Dedifferentiated amniotic fluid mesenchymal stem cell (primary cell): ENCODE measurements at regions not wholly inside any gene's neighbourhood (a gene's known extent, or its start where the extent isn't known, plus 50 kb on each side); places are given as distances from the start of the nearest gene placed in this dataset.

Experiments
- DNase-seq: peaks from one replicate; pipeline ENCODE4 v3.0.0-alpha.2; 2016; ENCODE audit errors: extremely low spot score

DNA sequence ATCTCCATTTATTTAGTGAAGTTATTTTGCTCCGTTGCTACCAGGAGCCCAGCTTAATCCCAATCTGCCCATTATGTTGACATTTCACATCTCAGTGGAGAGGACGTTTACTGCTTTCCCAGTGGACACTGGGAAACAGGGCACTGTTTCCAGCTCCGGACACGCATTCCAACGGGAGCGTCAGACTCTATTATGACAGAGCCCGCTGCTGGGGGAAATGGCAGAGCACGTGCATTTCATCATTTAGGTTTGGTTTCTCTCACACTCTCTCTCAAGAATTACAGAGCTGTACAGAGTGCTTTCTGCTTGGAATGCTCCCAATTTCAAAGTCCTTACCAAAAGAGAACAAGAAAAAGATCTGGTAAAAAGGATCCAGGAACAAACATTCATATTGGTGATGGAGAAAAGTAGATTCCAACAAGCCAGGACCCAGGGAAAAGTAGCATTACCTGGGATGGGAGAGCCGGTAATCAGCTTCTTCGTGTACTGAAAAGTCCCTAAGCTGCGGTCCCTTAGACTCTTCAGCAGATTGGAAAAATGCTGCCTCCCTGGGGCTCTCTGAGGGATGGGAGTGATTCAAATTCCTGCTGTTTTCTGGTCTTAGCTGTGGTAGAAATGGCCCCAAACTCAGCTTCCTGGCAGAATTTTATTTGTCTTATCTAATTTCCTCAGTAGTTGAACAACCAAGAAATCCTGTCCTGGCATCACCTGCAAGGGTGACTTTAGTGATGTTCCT is 136.0 kb upstream of the THBS1 start:
- DNase-seq = no peak

DNA sequence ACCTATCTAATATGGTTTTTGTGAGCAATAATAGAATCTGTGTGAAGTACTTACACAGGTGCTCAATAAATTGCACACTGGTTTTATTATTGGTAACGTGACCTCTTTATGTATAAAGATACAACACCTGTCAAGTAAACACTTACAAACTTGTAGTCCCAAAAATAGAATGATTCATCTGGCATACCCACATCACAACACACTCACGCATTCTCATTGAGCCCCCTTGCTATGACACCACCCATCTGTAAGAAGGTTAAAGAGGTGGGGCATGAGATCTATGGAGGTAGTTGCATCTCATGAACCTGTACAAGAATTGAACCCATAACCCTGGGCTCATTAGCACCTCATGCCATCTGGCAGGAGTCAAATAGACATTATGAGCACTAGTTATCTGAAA is 134.9 kb upstream of the THBS1 start:
- no peak for DNase-seq

DNA sequence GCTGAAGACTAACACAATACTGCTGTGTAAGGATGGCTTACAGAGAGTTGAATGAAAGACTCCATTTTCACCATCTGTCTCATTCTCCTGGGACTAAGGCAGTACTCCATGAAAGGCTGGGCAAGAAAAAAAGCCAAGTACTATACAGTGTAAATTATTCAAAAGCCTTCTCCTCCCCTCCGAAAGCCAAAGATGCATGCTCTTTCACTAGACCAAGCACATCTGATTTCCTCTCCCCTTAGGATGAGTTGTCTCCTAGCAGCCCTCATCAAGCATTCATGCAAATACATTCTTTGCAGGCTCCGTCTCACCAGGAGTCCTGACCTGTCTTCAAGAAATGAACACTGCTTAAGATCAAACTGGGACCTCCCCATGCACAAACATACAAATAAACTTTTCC is 133.5 kb upstream of the THBS1 start:
- no peak for DNase-seq

DNA sequence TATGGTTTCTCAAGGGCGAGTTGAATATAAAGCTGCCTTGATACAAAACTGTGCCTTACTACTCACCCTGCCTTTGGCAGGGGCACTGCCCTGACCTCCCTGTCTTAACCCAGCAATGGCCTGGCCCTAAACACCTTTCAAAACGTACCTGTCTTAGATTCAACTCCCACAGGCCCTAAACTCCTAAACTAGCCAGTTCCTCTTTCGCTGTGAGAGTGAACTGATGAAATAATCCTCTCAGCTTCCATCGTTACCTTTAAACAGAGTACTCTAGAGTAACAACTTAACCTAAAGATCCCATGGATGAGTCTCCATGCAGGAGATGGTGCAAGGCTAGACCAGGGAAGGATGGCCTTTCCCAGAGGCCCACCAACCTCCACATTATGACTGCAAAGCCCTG is 133.0 kb upstream of the THBS1 start:
- DNase-seq = no peak

DNA sequence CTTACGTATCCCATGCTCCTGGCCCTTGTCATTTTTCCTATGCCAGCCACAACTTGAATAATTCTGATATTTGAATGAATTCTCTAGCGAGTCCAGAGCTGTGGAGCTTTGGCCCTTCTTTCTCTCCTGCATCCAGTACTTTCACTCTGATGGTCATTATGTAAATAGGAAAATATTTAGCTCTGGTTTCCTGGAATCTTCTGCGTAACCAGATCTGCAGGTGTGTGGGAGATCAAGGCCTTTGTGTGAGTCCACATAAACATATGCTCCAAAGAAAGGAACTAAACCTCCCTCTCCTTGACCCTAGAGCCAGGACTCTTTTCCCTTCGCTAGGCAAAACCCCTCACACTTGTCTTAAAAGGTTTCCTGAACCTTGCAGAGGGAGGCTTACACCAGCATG is 132.5 kb upstream of the THBS1 start:
- no peak for DNase-seq

- no peak for DNase-seq
Observed at GRCh38 chr15:39451121-39451688, 129.7 kb upstream of the THBS1 start.

DNA sequence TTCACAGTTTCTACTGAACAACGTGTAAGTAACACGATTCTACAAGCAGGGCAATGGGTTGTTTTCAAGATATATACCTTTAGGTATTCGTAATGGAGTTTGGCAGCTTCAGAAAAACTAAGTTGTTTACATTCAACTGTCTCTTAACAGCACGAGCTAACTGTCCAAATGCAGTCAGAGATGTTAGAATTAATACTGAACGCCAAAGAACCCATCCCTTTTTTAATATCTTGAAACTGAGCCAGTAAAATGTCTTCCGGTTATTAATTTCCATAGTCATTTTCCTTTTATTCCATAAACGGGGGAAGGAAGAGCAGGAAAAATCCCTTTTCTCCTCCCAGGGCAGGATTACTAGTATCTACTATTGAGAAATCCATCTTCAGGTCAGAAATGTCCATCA is 129.0 kb upstream of the THBS1 start:
- no peak for DNase-seq

GRCh38 chr15:39453620-39454019 is 127.3 kb upstream of the THBS1 start:
- no peak for DNase-seq

DNA sequence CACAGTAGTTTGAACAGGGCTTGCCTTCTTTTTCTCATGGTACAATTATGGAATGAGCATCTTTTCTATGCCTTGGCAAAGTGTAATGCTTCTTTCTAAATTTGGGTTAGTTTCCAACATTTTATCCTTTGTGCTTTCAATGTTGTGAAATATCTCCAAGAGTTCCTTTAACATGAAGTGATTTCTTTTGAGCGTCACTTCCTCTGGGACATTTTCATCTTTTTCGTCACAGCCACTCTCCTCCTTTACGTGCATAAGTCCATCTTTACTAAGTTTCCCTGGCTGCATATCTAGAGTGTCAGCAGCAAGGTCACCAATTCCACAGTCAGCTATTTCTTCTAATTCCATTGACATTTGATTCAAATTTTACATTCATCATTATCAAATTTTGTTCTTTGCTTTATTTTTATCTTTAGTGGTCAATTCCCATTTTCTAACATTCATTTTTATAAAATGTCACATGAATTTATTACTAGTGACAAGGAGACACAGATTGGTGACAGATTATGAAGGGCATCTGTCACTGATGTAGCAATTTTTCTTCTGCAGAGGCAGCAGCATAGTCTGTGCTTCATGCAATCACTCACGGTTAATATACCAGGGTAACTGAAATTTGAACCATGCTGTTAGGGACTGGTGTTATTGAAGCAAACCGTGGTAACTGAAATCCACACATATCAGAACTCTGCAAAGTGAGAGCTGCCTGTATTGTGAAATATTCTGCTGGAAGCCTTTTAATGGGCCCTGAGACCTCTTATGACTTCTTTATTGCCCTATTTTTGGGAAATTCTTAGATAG is 126.5 kb upstream of the THBS1 start:
- peak; percentile 47 for DNase-seq

GRCh38 chr15:39455471-39455991 is 125.3 kb upstream of the THBS1 start:
- peak; percentile 73 for DNase-seq

- DNase-seq = no peak
Observed at GRCh38 chr15:39456159-39456558, 124.7 kb upstream of the THBS1 start.

GRCh38 chr15:39456582-39457330 is 124.1 kb upstream of the THBS1 start:
- DNase-seq = no peak

DNA sequence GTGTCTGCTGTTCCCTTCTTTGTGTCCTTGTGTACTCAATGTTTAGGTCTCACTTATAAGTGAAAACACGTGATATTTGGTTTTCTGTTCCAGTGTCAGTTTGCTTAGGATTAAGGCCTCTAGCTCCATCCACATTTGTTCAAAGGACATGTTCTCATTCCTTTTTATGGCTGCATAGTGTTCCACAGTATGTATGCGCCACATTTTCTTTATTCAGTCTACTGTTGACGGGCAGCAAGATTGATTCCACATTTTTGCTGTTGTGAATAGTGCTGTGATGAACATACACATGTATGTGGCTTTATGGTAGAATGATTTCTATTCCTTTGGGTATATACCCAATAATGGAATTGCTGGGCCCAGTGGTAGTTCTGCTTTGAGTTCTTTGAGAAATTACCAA is 122.7 kb upstream of the THBS1 start:
- DNase-seq = no peak

DNA sequence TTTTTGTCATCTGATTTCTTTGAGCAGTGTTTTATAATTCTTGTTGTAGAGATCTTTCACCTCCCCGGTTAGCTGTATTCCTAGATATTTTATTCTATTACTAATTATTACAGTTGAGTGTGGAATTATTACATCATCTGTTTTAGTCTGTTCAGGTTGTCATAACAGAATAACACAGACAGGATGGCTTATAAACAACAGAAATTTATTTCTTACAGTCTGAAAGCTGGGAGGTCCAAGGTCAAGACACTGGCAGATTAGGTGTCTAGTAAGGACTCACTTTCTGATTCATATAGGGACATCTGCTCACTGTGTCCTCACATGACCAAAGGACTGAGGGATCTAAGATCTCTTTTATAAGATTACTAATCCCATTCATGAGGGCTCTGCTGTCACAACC is 121.3 kb upstream of the THBS1 start:
- DNase-seq = no peak

- no peak for DNase-seq
Observed at GRCh38 chr15:39460748-39461147, 120.1 kb upstream of the THBS1 start.

DNA sequence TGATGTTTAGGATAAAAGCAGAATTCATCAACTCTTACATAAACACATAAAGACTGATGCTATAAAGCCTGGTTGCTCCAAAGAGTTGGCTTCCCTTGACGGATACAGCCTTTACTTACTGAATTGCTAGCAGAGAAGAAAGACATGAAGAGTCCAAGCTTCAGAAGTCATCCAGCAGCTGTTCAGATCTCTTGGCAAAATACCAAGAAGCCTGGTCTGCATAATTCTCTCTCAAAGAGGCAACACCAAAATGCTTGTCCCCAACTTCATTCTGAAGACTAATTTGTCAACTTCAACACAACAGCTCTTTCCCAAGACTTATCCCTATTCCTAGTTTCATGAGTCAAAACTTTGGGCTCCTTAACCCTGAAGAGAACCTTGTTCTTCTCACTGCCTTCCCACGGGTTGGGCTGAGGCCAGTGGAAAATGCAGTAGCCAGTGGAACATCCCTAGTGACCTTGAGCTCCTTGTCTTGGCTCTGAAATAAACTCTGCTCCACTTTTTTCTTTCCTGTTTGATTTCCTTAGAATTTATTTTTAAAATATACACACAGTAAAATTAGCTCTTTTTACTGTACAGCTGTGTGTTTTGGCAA is 119.2 kb upstream of the THBS1 start:
- DNase-seq = no peak

- no peak for DNase-seq
Observed at GRCh38 chr15:39462691-39463090, 118.2 kb upstream of the THBS1 start.

GRCh38 chr15:39465843-39466749 is 114.8 kb upstream of the THBS1 start:
- DNase-seq = no peak

- DNase-seq = no peak
Observed at GRCh38 chr15:39466750-39467105, 114.2 kb upstream of the THBS1 start.

- DNase-seq = no peak
Observed at GRCh38 chr15:39468331-39468730, 112.5 kb upstream of the THBS1 start.

DNA sequence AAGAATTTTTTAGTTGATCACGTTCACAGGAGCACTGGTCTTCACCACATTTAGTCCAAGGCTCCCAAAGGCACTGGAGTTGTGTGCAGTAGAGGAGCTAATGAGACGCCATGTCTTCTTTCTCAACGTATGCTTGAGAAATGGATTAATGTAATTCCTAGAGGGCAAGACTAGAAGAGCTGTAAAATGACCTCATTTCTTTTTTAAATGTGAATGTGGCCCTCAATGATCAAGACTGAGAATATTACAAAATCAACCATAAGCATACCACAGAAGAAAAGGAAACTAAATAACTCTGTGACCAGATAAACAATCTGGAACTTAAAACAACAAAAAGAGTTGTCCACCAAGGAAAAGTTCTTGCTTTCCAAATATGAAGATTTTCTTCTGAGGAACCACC is 112.1 kb upstream of the THBS1 start:
- no peak for DNase-seq
